Astrocyte (in vitro differentiated cells and primary cell): ENCODE measurements at regions not wholly inside any gene's neighbourhood (a gene's known extent, or its start where the extent isn't known, plus 50 kb on each side); places are given as distances from the start of the nearest gene placed in this dataset.

Experiments used
- DNase-seq: peaks from one replicate; pipeline ENCODE4 v3.0.0-alpha.2; 2010; ENCODE audit warnings: low read depth
- FAIRE-seq: peaks from 2 replicates; lab custom pipeline; 2011; peaks lifted over from hg19 to GRCh38; lab: Jason Lieb, UNC
- H2AFZ ChIP-seq: 2 replicates; pipeline ENCODE4 v1.6.0; 2012; ENCODE audit warnings: low read depth, low read length, inconsistent platforms
- H3K27ac ChIP-seq: 2 replicates; pipeline ENCODE4 v1.5.1; 2011; ENCODE audit warnings: low read depth, low read length, inconsistent platforms
- H3K27me3 ChIP-seq: 2 replicates; pipeline ENCODE4 v1.6.0; 2011; ENCODE audit warnings: low read length, inconsistent platforms; ENCODE audit not compliant: insufficient read depth
- H3K36me3 ChIP-seq: 2 replicates; pipeline ENCODE4 v1.5.1; 2011; ENCODE audit warnings: low read length, inconsistent platforms; ENCODE audit not compliant: insufficient read depth
- H3K4me1 ChIP-seq: 2 replicates; pipeline ENCODE4 v1.5.1; 2011; ENCODE audit warnings: low read length, inconsistent platforms; ENCODE audit not compliant: insufficient read depth
- H3K4me2 ChIP-seq: 2 replicates; pipeline ENCODE4 v1.6.0; 2012; ENCODE audit warnings: low read length, inconsistent platforms
- H3K4me3 ChIP-seq: 2 replicates; pipeline ENCODE4 v1.5.1; 2011; ENCODE audit warnings: low read depth, mild to moderate bottlenecking, low read length, inconsistent platforms; ENCODE audit not compliant: insufficient read depth
- H3K79me2 ChIP-seq: 2 replicates; pipeline ENCODE4 v1.6.0; 2012; ENCODE audit warnings: mild to moderate bottlenecking, low read length, inconsistent platforms; ENCODE audit not compliant: insufficient read depth
- H3K9ac ChIP-seq: 2 replicates; pipeline ENCODE4 v1.6.0; 2012; ENCODE audit warnings: mild to moderate bottlenecking, low read length, inconsistent platforms
- H3K9me3 ChIP-seq: 2 replicates; pipeline ENCODE4 v1.5.1; 2012; ENCODE audit warnings: low read depth, mild to moderate bottlenecking, low read length, inconsistent platforms; ENCODE audit not compliant: insufficient read depth
- H4K20me1 ChIP-seq: 2 replicates; pipeline ENCODE4 v1.6.0; 2012; ENCODE audit warnings: low read length, inconsistent platforms; ENCODE audit not compliant: insufficient read depth
- H3K27ac Mint-ChIP-seq: one replicate; pipeline ENCODE4 v1.8.0; 2021; ENCODE audit warnings: mild to moderate bottlenecking, mixed read lengths; ENCODE audit not compliant: unreplicated experiment
- H3K27me3 Mint-ChIP-seq: one replicate; pipeline ENCODE4 v1.8.0; 2021; ENCODE audit warnings: low read depth, mixed read lengths; ENCODE audit not compliant: unreplicated experiment
- H3K36me3 Mint-ChIP-seq: one replicate; pipeline ENCODE4 v1.8.0; 2021; ENCODE audit warnings: low read depth, mixed read lengths; ENCODE audit not compliant: unreplicated experiment
- H3K4me1 Mint-ChIP-seq: one replicate; pipeline ENCODE4 v1.8.0; 2021; ENCODE audit warnings: low read depth, mixed read lengths; ENCODE audit not compliant: unreplicated experiment
- H3K4me3 Mint-ChIP-seq: one replicate; pipeline ENCODE4 v1.8.0; 2021; ENCODE audit warnings: mild to moderate bottlenecking, moderate library complexity, mixed read lengths; ENCODE audit not compliant: unreplicated experiment
- H3K9me3 Mint-ChIP-seq: one replicate; pipeline ENCODE4 v1.8.0; 2021; ENCODE audit warnings: mild to moderate bottlenecking, mixed read lengths; ENCODE audit not compliant: unreplicated experiment
- EZH2 ChIP-seq: IDR thresholded peaks from 2 replicates; pipeline ENCODE4 v1.6.1; 2012; ENCODE audit warnings: mild to moderate bottlenecking, low read length, inconsistent platforms; ENCODE audit not compliant: insufficient read depth
- TF ChIP-seq, protein P1 (sequence below): IDR thresholded peaks from 2 replicates; pipeline ENCODE4 v1.5.1; 2011; ENCODE audit warnings: low read depth, mild to moderate bottlenecking, inconsistent platforms, low read length, moderate library complexity; ENCODE audit not compliant: insufficient read depth

DNA sequence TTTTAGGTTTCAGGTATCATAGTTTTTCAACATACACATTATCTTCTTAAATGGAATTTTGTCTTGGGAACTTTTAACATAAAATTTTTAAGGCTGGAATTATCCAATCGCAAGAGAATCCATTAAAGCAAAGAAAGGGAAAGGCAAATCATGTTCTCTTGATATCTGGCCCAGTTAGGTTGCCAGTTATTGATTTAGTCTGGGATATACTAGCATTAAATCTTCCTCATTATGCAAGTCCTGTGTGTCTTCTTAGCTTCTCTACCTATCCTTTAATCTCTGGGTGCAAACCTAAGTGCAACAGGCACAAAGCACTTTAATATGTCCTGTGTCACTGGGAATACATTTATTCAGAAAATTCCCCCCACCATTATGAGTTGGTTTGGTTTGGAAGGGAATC, 75.4 kb upstream of the CNTLN start:
- Histone ChIP-seq H4K20me1 (no peaks in the 10 kb centered on the region), H2AFZ (no peak overlapping the region), H3K4me3 (no peak overlapping the region), H3K27me3 (no peaks in the 10 kb centered on the region), H3K27ac (no peak overlapping the region), H3K4me1 (no peaks in the 10 kb centered on the region), H3K9ac (no peak overlapping the region), H3K9me3 (no peaks in the 10 kb centered on the region), H3K36me3 (no peaks in the 10 kb centered on the region), H3K4me2 (no peak overlapping the region), H3K79me2 (no peaks in the 10 kb centered on the region)
- Mint-ChIP-seq H3K4me3 (no peak overlapping the region), H3K4me1 (no peaks in the 10 kb centered on the region), H3K36me3 (no peaks in the 10 kb centered on the region), H3K27me3 (no peaks in the 10 kb centered on the region), H3K27ac (no peak overlapping the region), H3K9me3 (peaks cover 4% of the 10 kb centered on the region)
- DNase-seq (no peak), FAIRE-seq (no peak)
- TF ChIP-seq EZH2: no peak
- TF ChIP-seq, protein P1, sequence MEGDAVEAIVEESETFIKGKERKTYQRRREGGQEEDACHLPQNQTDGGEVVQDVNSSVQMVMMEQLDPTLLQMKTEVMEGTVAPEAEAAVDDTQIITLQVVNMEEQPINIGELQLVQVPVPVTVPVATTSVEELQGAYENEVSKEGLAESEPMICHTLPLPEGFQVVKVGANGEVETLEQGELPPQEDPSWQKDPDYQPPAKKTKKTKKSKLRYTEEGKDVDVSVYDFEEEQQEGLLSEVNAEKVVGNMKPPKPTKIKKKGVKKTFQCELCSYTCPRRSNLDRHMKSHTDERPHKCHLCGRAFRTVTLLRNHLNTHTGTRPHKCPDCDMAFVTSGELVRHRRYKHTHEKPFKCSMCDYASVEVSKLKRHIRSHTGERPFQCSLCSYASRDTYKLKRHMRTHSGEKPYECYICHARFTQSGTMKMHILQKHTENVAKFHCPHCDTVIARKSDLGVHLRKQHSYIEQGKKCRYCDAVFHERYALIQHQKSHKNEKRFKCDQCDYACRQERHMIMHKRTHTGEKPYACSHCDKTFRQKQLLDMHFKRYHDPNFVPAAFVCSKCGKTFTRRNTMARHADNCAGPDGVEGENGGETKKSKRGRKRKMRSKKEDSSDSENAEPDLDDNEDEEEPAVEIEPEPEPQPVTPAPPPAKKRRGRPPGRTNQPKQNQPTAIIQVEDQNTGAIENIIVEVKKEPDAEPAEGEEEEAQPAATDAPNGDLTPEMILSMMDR: no peak

DNA sequence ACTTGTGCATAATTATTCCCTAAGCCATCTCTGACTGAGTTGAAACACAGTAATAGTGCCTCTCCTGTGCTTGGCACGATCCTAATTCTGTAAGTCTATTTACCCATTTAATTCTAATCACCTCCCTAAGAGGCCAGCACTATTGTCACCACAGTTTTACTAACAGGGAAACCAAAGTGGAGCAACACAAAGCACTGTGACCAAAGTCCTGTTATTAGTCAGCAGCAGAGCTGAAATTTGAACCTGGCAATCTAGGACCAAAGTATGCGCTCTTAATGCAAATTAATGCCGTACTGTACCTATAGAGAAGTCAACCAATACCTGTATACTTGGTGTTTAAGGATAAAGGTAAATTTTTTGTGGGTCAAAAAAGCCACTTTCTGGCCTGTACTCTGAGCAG, 77.1 kb upstream of the CNTLN start:
- TF ChIP-seq, protein P1: no peak
- no peak for TF ChIP-seq EZH2
- H3K79me2 ChIP-seq: no peaks in the 10 kb centered on the region
- no peaks in the 10 kb centered on the region for H3K36me3 Mint-ChIP-seq
- no peak overlapping the region for H3K4me2 ChIP-seq
- no peak overlapping the region for H2AFZ ChIP-seq
- no peaks in the 10 kb centered on the region for H3K4me1 Mint-ChIP-seq
- H3K9me3 ChIP-seq: no peaks in the 10 kb centered on the region
- no peak overlapping the region for H3K27ac ChIP-seq
- H3K4me3 Mint-ChIP-seq: no peak overlapping the region
- H3K27me3 ChIP-seq: no peaks in the 10 kb centered on the region
- H3K4me1 ChIP-seq: no peaks in the 10 kb centered on the region
- H3K9ac ChIP-seq: no peak overlapping the region
- H3K36me3 ChIP-seq: no peaks in the 10 kb centered on the region
- H3K27me3 Mint-ChIP-seq: no peaks in the 10 kb centered on the region
- H3K27ac Mint-ChIP-seq: no peak overlapping the region
- peaks cover 4% of the 10 kb centered on the region for H3K9me3 Mint-ChIP-seq
- FAIRE-seq (no peak), DNase-seq (no peak)
- no peak overlapping the region for H3K4me3 ChIP-seq
- H4K20me1 ChIP-seq: no peaks in the 10 kb centered on the region

DNA sequence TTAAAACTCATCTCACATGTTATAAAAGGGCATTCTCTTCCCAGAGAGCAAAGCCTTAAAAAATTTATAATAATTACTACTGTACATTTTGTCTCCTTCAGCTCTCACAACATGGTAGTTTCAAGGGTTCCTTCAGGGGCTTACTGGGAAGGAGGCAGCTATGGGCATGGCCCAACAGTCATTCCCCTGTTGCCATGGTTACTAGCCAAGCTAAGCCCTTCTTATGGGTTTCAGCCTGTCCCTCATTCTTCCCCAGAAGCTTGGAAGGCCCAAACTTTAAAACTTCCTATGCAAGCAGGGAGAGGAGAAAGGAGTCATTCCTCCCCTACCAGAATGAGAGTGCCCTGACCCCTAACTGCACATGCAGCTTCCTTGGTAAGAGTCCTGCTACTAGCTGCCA, 82.2 kb upstream of the CNTLN start:
- FAIRE-seq (no peak), DNase-seq (no peak)
- Histone ChIP-seq H3K9ac (no peak overlapping the region), H3K27me3 (no peaks in the 10 kb centered on the region), H3K27ac (no peak overlapping the region), H3K9me3 (no peaks in the 10 kb centered on the region), H4K20me1 (no peaks in the 10 kb centered on the region), H3K4me2 (no peak overlapping the region), H3K4me1 (no peaks in the 10 kb centered on the region), H2AFZ (no peak overlapping the region), H3K4me3 (no peak overlapping the region), H3K79me2 (no peaks in the 10 kb centered on the region), H3K36me3 (no peaks in the 10 kb centered on the region)
- H3K27ac Mint-ChIP-seq: no peak overlapping the region
- no peaks in the 10 kb centered on the region for H3K27me3 Mint-ChIP-seq
- H3K36me3 Mint-ChIP-seq: no peaks in the 10 kb centered on the region
- no peaks in the 10 kb centered on the region for H3K4me1 Mint-ChIP-seq
- TF ChIP-seq, protein P1: no peak
- TF ChIP-seq EZH2: no peak
- H3K4me3 Mint-ChIP-seq: no peak overlapping the region
- H3K9me3 Mint-ChIP-seq: peaks cover 4% of the 10 kb centered on the region
